Kidney (tissue), 13 donors: ENCODE measurements at regions not wholly inside any gene's neighbourhood (a gene's known extent, or its start where the extent isn't known, plus 50 kb on each side); places are given as distances from the start of the nearest gene placed in this dataset.

Source experiments
- DNase-seq, 5 donors: peaks; one replicate each; pipeline ENCODE4 v3.0.0-alpha.2; 2013 to 2020
- FAIRE-seq: peaks from 2 replicates; lab custom pipeline; 2012; peaks lifted over from hg19 to GRCh38; lab: Jason Lieb, UNC
- H3K27ac ChIP-seq, 2 donors: one replicate each; pipeline ENCODE4 v1.7.0; 2013; ENCODE audit warnings: low read depth in 2 of 2, low read length in 2 of 2, inconsistent platforms in 1 of 2
- H3K27me3 ChIP-seq: one replicate; pipeline ENCODE4 v1.7.1; 2013; ENCODE audit warnings: low read length, inconsistent platforms; ENCODE audit not compliant: control insufficient read depth, insufficient read depth
- H3K36me3 ChIP-seq, 3 donors: one replicate each; pipeline versions ENCODE4 v1.7.0 to v1.7.1; 2013; ENCODE audit warnings: low read length in 3 of 3, control low read depth in 1 of 3, inconsistent platforms in 1 of 3; ENCODE audit not compliant: insufficient read depth in 3 of 3, control insufficient read depth in 2 of 3
- H3K4me1 ChIP-seq, 3 donors: one replicate each; pipeline versions ENCODE4 v1.7.0 to v1.7.1; 2013; ENCODE audit warnings: low read length in 3 of 3, inconsistent platforms in 1 of 3, low read depth in 1 of 3; ENCODE audit not compliant: control insufficient read depth in 2 of 3, insufficient read depth in 2 of 3
- H3K4me3 ChIP-seq, 3 donors: one replicate each; pipeline versions ENCODE4 v1.7.0 to v1.8.1; 2013; ENCODE audit warnings: low read length in 3 of 3, control low read depth in 1 of 3, inconsistent platforms in 1 of 3
- H3K9ac ChIP-seq, 3 donors: one replicate each; pipeline versions ENCODE4 v1.7.0 to v1.7.1; 2013; ENCODE audit warnings: low read length in 3 of 3, control low read depth in 1 of 3, inconsistent platforms in 1 of 3
- H3K9me3 ChIP-seq, 3 donors: one replicate each; pipeline versions ENCODE4 v1.7.0 to v1.7.1; 2013; ENCODE audit warnings: low read length in 3 of 3, control low read depth in 1 of 3, inconsistent platforms in 1 of 3; ENCODE audit not compliant: control insufficient read depth in 2 of 3, insufficient read depth in 1 of 3
- intact Hi-C: fragments of 100-400 bp; cut with DNase I; formaldehyde crosslinking; loops from one replicate; pipeline ENCODE4 v1.11.1; 2022
- TF ChIP-seq, protein P1 (sequence below): IDR thresholded peaks from 3 replicates; pipeline ENCODE4 v1.5.1; 2012; ENCODE audit warnings: mild to moderate bottlenecking, moderate library complexity, borderline replicate concordance; ENCODE audit not compliant: insufficient read depth; ENCODE audit errors: extremely low read depth
- donor health status: control.
- donor health status: control.
- donor health status: control.
- donor health status: control.
- donor health status: control.
- donor health status: DM: yes; HTN: yes; CAD: no.
- donor health status: Normal renal cell carcinoma (clear cell type).

DNA sequence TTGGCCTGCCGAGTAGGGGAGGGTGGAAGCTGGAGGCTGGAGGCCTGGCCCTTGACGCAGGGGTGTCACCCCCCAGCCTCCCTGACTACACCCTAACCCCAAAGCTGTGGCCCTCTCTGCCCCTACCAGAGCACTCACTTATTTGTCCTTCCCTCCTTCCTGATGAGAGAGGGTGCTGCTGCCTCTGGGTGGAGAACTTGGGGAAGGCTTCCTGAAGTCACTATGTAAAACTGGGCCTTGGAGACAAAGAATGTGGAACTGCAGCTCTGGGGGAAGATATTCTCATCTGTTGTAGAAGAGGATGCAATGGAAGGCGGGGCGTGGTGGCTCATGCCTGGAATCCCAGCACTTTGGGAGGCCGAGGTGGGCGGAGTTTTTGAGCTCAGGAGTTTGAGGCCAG lies 485.2 kb downstream of the ZNF536 start:
- Histone ChIP-seq H3K4me1 (peaks cover 0 to 2% (median 0%) of the 10 kb centered on the region in 3 donors), H3K9me3 (no peaks in the 10 kb centered on the region), H3K27ac (no peak overlapping the region), H3K27me3 (no peaks in the 10 kb centered on the region), H3K36me3 (no peaks in the 10 kb centered on the region), H3K4me3 (no peak overlapping the region), H3K9ac (no peak overlapping the region)
- intact Hi-C loops = no loop called here
- TF ChIP-seq, protein P1, sequence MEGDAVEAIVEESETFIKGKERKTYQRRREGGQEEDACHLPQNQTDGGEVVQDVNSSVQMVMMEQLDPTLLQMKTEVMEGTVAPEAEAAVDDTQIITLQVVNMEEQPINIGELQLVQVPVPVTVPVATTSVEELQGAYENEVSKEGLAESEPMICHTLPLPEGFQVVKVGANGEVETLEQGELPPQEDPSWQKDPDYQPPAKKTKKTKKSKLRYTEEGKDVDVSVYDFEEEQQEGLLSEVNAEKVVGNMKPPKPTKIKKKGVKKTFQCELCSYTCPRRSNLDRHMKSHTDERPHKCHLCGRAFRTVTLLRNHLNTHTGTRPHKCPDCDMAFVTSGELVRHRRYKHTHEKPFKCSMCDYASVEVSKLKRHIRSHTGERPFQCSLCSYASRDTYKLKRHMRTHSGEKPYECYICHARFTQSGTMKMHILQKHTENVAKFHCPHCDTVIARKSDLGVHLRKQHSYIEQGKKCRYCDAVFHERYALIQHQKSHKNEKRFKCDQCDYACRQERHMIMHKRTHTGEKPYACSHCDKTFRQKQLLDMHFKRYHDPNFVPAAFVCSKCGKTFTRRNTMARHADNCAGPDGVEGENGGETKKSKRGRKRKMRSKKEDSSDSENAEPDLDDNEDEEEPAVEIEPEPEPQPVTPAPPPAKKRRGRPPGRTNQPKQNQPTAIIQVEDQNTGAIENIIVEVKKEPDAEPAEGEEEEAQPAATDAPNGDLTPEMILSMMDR = no peak
- FAIRE-seq = no peak
- DNase-seq = no peak

DNA sequence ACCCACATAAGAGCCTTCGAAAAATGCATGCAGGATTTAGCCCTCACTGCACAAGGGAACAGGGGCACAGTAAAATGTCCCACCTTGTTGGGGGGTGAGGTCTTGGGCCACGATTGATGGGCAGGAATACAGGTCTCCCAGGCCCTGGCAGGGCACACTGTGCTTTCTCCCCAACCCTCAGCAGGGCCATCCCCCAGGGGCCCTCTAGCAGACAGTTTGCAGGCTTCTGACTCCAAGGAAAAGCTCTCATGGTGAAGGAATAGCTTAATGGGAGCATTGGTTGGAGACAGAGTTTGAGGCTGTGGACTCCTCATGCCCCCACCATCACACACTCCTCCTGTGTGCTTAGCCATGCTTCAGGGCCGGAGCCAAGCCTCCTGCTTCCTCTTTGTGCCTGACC lies 484.6 kb downstream of the ZNF536 start:
- Histone ChIP-seq H3K27ac (no peak overlapping the region), H3K36me3 (no peaks in the 10 kb centered on the region), H3K4me1 (peaks cover 0 to 2% (median 0%) of the 10 kb centered on the region in 3 donors), H3K9me3 (no peaks in the 10 kb centered on the region), H3K4me3 (no peak overlapping the region), H3K27me3 (no peaks in the 10 kb centered on the region), H3K9ac (no peak overlapping the region)
- intact Hi-C loops = no loop called here
- TF ChIP-seq, protein P1 = no peak
- FAIRE-seq (no peak), DNase-seq (no peak)

DNA sequence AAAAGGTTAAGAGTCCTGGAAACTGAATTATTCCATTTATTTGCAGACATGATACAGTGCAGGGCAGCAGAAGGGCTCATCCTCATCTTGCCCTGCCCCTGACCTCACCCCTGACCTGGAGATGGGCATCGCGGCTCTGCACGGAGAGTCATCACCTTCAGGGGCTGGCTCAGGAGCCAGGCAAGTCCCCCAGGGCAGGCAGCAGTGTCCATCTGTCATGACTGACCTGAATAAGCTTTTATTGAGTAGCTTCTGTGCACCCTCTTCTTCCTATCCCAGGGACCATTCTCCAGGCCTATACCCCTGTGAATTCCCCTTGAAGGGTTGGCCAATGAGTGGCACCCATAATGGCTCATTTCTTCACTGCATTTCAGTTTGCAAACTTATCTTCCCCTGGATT lies 484.2 kb downstream of the ZNF536 start:
- Histone ChIP-seq H3K4me1 (peaks cover 0 to 2% (median 0%) of the 10 kb centered on the region in 3 donors), H3K27ac (no peak overlapping the region), H3K36me3 (no peaks in the 10 kb centered on the region), H3K9ac (no peak overlapping the region), H3K9me3 (no peaks in the 10 kb centered on the region), H3K4me3 (no peak overlapping the region), H3K27me3 (no peaks in the 10 kb centered on the region)
- TF ChIP-seq, protein P1 = no peak
- DNase-seq (no peak), FAIRE-seq (no peak)
- intact Hi-C loops = no loop called here

DNA sequence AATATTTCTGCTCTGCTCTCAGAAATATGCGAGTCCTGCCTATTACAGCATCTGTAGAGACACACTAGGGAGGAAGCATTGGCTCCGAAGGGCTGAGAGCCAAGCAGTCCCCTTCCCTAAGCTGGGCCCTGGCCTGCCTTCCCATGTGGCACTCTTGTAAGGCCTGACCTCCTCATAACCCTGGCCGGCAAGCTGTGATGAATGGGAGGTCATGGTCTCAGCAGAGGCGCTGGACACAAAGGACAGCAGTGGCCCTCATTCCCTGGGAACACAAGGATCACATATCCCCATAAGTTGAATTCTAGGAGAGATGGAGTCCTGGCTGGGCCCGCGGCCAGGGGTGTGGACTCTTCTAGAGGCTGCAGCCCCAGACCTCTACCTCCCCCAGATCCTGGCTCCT lies 483.3 kb downstream of the ZNF536 start:
- FAIRE-seq = no peak
- Histone ChIP-seq H3K36me3 (no peaks in the 10 kb centered on the region), H3K27me3 (no peaks in the 10 kb centered on the region), H3K27ac (no peak overlapping the region), H3K4me3 (no peak overlapping the region), H3K9me3 (no peaks in the 10 kb centered on the region), H3K9ac (no peak overlapping the region), H3K4me1 (peaks cover 0 to 2% (median 0%) of the 10 kb centered on the region in 3 donors)
- DNase-seq = peak in 3 of 5 donors; percentile 33 to 58 (median 37)
- intact Hi-C loops = no loop called here
- TF ChIP-seq, protein P1 = no peak
